ENCODE measurements at regions not wholly inside any gene's neighbourhood (a gene's known extent, or its start where the extent isn't known, plus 50 kb on each side); places are given as distances from the start of the nearest gene placed in this dataset.

DNA sequence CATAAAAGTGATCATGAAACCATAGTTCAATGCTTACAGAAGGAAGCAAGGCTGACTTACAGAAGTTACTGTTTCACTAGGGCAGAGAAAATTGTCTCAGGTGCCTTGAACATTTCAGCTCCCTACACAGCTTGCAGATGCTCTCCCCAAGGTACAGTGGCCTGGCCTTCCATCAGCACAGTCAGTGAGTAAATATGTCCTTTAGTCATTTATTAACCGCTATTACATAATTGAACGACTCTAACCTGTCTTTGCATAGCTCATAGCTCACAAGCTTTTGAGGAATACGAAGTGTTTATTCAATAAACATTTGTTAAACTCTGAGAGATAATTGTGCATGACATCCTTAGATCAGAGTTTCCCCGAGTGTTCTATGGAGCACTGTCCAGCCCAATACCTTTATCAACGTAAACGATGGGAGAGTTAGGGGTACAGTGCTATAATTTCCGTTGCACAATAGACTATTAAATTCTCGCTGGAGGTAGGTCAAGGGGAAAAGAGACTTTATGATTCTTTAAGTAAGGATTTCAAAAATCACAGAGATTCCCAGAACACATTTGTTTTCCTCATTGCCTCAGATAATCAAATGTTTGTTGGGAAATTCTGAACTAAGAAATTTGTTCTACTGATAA is 677.8 kb downstream of the TSN start:
- DNase-seq, result no peak

DNA sequence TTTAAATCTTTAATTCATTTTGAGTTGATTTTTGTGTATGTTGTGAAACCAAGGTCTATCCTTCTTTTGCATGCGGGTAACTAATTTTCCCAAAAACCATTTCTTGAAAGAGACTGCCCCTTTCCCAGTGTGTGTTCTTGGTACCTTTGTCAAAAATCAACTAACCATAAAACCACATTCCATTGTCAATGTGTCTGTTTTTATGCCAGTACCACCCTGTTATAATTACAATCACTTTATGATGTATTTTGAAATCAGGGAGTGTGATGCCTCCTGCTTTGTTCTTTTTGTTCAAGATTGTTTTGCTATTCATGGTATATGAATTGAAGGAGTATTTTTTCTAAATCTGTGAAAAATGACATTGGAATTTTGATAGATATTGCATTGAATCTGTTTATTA is 689.6 kb downstream of the TSN start:
- DNase-seq, result no peak

DNA sequence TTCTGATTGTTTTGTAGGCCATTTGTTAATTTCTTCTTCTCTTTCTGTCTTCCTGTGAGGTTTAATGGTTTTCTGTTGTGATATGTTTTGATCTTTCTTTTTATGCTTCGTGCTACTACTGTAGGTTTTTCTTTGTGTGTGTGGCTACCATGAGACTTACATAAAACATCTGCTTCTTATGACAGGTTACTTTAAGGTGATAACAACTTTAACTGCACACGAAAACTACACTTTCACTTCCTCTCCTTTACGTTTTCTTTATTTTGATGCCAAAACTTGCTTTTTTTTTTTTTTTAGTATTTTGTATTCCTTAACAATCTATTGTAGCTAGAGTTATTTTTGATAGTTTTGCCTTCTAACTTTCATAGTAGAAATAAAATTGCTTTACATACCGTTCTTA is 691.3 kb downstream of the TSN start:
- DNase-seq, result no peak

- DNase-seq, result no peak
These were observed 691.8 kb downstream of the TSN start for GRCh38 chr2:122447237-122447636.

DNA sequence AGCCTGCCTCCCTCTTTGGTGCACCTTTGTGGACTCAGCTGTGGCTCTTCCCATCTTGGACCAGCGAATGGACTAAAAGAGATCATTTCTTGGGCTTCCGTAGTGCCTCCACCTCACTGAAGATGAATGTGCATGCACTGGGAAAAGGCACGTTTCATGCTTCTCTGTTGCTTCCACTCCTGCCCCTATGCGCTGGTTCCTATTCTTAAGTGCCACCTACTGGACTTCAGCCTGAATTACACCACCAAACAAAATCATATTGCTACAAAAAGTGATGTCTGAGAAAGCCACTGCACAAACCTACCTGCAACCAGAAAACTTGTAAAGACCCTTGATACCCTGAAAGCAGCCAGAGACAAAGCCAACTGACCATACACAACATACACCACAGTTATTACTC is 695.6 kb downstream of the TSN start:
- peak; percentile 68 for DNase-seq

GRCh38 chr2:122451697-122452096 is 696.2 kb downstream of the TSN start:
- DNase-seq, result no peak

DNA sequence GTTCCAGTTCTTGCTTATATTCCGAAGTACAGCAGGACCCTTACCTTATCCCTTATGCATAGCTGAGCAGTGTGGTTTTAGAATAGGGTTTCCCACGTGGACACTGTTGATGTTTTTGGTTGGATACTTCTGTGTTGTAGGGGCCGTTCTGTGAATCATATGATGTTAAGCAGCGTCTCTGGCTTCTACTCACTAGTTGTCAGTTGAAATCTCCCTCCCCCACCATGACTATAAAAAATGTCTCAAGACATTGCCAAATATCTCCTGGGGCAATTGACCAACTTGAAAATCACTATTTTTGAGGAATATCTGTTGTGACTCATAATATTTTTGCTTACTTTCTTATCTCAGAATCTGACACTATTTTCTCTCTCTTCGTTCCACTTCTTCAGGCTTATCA is 713.7 kb downstream of the TSN start:
- no peak for DNase-seq

DNA sequence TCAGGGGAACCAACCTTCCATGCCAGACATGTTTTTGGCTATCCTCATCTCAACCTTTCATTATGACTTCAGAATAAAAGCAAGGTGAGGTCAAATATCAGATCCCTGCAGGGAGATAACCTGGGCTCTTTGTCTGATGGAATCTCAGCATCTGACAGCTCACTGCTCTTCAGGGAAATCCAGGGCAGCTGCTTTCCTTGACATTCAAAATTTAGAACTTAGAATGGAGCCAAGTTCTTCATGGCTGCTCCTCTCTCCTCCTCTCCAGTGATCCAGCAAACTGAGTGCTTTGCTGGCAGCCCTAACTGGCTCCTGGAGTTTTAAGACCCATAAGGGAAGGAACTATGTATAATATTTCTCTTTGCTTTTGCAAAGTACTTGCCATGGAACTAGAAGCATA is 716.3 kb downstream of the TSN start:
- no peak for DNase-seq

DNA sequence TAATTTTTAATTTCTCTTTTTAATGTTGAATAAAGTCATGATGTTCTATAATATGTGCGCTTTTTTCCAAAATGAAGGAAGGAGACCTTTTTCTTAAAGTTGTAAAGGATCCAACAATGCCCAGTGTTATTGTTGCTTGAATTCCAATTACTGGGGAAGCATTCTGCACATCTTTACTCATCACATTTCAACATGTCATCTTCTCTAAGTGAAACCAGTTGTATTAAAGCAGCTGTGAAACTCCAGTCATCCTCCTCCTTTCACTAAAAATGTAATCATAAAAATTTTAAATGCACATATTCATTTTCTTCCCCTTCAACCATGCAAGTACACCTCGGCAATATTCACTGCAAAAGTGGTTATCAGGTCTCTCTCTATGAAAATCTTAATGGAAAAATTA is 722.7 kb downstream of the TSN start:
- no peak for DNase-seq

- DNase-seq, result no peak
These were observed 723.3 kb downstream of the TSN start for GRCh38 chr2:122478771-122479170.

DNA sequence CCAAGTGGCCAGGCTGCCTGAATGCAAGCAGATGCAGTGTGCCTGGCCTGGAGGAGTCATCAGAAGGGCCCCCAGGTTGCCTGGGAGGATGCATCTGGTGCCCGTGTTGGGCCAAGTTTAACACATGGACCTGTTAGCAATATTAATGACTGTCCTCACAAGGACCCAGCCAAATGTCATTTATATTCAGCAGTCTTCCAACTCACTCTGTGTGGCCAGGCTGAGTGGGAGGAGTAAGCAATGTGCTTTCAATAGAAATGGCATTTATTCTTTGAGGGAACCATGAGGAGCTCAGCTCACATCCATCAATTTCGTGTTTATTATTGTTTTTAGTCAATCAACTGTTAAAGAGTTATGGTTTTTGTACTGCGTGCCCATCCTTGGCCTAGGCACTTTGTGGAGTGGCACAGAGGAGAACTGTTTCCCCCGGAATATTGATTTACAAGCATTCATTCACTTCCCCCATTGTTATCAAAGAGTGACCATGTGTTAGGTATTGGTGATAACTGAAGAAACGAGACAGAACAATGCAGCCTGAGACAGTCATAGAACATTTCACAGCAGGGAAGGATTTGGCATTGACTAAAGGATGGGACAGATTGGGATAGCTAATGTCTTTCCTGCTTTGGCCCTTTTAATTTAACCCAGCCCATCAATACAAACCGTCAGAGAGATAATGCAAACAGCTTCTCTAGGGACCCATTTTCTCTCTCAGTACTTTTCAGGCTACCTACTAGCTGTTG is 725.2 kb downstream of the TSN start:
- no peak for DNase-seq

- DNase-seq, result no peak
These were observed 725.8 kb downstream of the TSN start for GRCh38 chr2:122481244-122481622.

GRCh38 chr2:122481717-122482116 is 726.3 kb downstream of the TSN start:
- DNase-seq, result no peak

- DNase-seq, result no peak
These were observed 730.6 kb downstream of the TSN start for GRCh38 chr2:122486086-122486485.

- no peak for DNase-seq
These were observed 731.4 kb downstream of the TSN start for GRCh38 chr2:122486705-122487415.

GRCh38 chr2:122491011-122491410 is 735.6 kb downstream of the TSN start:
- peak; percentile 51 for DNase-seq

DNA sequence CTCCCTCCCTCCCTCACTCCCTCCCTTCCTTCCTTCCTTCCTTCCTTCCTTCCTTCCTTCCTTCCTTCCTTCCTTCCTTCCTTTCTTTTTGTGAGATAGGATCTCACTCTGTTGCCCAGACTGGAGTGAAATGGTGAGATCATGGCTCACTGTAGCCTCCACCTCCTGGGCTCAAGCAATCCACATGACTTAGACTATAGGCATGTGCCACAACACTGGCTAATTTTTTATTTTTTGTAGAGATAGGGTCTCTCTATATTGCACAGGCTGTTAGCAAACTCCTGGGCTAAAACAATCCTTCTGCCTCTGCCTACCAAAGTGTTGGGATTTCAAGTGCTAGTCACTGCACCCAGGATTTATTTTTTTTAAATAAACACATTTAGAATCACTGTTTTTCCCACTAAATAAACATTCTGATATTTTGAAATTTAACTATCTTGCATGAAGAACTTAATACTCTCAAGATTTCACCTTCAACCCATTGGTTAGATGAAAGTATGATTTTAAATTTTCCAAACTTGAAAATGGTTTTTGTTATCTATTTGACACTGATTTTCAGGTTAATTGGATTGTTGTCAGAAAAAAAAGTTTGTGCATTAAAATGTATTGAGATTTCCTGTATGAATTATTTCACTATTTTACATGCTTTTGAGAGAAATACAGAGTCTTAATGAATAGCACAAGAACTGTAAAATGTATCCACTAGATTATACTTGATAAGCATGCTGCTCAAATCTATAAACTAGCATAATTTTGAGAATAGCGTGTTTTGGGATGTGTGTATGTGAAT is 745.1 kb downstream of the TSN start:
- no peak for DNase-seq

DNA sequence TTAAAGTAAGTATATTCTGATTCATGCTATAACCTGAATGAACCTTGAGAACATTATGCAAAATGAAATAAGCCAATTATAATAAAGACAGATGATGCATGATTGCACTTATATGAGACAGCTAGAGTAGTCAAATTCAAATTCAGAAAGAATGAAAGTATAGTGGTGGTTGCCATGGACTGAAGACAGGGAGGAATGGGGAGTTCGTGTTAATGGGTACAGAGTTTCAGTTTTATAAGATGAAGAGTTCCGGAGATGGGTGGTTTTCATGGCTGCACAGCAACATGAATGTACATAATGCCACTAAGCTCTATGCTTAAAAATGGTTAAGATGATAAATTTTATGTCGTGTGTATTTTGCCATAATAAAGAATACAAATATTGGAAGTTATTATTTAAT is 751.2 kb downstream of the TSN start:
- DNase-seq, result no peak

- no peak for DNase-seq
These were observed 751.8 kb downstream of the TSN start for GRCh38 chr2:122507261-122507660.

GRCh38 chr2:122512091-122512490 is 756.6 kb downstream of the TSN start:
- DNase-seq, result no peak

- DNase-seq, result no peak
These were observed 759.1 kb downstream of the TSN start for GRCh38 chr2:122514451-122514996.

GRCh38 chr2:122515731-122516290 is 760.4 kb downstream of the TSN start:
- no peak for DNase-seq

- DNase-seq, result no peak
These were observed 761.3 kb downstream of the TSN start for GRCh38 chr2:122516775-122517174.
